Right renal pelvis (tissue), 4 donors: ENCODE measurements at regions not wholly inside any gene's neighbourhood (a gene's known extent, or its start where the extent isn't known, plus 50 kb on each side); places are given as distances from the start of the nearest gene placed in this dataset.
"Not testable (repeated sequence)": the region's sequence is repeated elsewhere in the genome, so short reads cannot be mapped to it uniquely, and the experiment has no call there.

Experiments
- DNase-seq, 4 donors: peaks; one replicate each; pipeline ENCODE4 v3.0.0-alpha.2; 2013; ENCODE audit warnings: low read depth in 4 of 4, low spot score in 3 of 4, missing footprints in 1 of 4

DNA sequence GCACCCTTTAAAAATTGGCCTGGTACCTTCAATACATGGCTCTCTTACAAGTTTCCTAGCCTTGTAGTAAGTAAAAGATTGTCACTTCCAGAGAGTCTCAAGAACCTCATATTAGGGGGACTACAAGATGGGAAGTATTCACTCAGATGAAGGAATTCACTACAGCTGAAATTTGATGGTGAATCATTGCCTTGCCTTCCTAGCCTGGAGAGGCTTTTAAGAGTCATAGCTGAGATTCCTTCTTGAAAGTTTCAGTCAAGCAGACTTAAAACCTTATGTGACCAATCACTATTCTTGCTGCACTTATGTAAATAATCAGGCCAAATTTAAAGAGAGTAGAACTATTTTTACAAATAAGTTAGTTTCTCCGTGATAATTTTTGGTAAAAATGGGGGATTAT is 451.6 kb downstream of the TRHDE start:
- DNase-seq: no peak

DNA sequence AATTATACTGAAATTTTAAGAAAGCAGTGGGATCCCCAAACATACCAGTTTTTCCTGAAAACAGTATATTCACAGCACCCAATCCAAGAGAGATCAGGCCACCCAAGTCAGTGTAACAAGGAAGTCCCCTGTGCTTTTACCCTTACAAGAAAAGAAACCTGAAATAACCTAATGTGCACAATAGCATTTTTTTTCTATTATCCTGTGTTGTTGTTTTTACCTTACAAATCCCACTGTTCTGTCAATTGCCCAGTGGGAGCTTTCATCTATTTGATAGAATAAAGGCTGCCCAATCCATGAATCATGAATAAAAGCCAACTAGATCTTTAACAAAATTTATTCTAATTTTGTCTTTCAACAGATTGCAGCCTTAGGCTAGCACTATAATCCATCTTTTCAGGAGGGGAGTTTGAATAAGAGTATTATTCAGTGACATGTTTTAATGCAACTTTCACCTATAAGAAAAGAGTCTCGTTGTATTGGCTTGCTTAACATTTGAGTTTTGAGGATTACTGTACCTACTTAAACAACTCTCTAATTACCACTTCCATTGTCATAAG is 457.4 kb downstream of the TRHDE start:
- DNase-seq: no peak

DNA sequence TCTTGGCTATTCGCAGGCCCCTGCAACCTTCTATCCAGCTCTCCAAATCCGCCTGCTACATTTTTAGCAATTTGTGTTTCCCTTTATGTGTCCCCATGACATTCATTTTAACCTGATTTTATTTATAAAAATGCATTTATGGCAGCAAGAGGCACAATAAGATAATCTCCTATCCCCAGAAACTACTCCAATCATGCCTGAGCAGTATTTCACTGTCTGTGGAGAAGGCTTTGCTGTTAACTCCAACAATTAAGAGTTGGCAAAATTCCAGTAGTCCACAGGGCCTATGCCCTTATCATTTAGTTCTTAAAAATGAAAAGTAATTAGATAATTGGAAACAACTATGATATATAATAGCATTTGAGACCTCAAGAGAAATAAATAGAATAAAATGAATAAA is 462.4 kb downstream of the TRHDE start:
- no peak for DNase-seq

DNA sequence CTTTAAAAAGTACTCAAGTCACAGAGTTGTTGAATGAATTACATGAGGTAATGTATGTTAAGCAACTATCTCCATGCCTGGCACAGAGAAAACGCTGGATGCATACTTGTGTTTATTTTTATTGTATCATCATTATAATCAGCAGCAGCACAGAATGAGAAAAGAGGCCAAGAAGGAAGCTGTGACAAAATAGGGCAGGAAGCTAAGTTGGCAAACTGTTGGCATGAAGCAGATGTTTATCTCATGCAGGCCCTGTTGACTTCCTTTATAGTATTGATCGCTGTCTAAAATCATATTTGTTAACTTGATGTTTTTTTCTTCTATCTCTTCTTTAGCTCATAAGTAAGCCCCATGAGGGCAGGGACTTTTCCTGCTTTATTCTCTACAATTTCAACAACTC is 466.6 kb downstream of the TRHDE start:
- DNase-seq: no peak

DNA sequence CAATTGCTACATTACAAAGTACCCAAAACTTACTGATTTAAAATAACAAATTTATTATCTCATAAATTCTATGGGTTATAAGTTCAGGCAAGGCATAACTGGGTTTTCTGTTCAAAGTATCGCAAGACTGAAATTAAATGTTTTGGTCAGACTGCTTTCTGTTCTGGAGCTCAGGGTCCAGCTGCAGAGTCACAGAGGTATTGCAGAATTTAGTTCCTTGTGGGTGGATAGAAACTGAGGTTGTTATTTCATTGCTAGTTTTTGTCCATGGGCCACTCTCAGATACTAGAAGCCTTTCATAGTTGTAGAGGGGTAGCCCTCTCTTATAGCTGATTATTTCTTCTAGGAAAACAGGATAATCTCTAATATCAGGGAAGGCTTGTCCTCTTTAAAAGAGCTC is 467.9 kb downstream of the TRHDE start:
- no peak for DNase-seq

DNA sequence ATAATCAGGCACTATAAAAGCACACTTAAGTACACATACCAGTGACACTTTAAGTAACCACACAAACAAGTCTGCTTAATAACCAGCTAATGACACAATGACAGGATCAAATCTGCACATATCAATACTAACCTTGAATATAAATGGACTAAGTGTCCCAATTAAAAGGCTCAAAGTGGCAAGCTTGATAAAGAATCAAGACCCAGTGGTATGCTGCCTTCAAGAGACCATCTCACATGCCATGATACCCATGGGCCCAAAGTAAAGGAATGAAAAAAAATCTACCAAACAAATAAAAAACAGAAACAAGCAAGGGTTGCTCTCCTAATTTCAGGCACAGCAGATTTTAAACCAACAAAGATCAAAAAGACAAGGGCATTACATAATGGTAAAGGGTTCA is 470.4 kb downstream of the TRHDE start:
- DNase-seq: no peak

DNA sequence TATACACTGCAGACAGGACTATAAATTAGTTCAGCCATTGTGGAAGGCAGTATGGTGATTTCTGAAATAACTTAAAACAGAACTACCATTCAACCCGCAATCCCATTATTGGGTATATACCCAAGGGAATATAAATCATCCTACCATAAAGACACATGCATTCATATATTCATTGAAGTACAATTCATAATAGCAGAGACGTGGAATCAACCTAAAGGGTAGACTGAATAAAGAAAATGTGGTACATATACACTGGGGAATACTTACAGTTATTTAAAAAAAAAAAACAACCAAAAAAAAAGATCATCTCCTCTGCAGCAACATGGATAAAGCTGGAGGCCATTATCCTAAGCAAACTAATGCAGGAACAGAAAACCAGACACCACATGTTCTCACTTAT is 473.9 kb downstream of the TRHDE start:
- no peak for DNase-seq

DNA sequence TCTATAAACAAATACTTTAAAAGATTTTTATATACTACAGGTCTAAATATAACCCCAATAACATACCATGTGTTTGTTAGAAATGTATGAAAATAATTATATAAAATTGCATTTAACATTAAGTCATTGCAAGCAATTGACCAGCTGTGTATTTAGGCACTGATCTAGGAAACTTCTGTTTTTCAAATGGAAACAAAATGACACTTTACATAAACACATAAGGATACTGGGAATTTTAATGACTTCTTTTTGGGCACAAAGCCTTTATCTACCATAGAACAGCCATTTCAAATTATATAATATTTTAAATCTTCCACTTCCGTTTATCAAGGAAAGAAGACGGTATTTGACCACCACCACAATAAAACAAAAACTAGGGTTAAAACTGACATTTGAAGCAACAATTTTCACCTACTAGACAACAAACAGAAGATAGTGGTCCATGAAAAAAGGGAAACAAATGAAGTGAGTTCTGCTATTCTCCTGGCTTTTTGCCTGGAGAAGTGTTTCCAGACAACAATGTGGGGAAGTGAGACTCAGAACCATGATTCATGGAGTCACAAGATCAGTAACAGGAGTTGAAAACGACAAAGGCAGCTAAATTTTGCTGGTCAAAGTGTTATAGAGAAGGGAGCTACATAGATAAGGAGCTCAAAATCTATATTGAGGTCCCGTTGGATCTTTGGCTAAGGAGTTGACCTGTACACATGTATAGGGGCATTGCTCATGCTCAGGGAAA is 475.1 kb downstream of the TRHDE start:
- no peak for DNase-seq

DNA sequence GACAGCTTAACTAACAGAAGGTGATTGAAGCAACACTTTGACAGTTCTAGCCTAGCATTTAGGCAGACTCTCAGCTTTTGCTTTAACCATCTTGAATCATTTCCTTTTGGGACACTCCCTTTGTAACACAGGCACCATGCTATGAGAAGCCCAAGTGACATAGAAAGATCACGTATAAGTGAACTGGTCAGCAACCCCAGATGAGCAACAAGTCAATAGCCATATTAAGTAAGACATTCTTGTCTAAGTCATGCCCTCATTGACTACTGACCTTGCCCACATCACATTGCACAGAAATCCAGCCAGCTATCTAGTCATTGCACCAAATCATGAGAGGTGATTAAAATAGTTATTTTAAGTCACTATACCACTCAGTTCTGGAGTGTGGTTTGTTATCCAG is 476.8 kb downstream of the TRHDE start:
- no peak for DNase-seq

DNA sequence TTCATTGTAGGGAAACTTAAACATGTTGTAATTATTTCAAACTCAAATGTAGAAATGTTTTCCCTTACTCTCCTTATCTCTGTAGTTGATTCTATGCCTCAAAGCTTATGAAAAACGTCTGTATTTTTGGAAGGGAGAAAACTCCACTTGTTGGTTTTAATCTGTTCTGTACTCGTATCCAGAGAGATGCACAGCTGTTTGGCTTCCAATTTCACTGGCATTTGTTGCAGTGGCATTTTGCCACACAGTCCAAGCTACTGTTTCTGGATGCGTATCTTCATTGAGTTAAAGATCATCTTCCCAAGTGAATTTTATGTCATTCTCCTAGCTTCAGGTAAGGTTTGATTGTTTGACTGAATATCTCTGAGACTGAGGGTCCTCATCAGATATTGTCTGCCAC is 481.4 kb downstream of the TRHDE start:
- DNase-seq: no peak

DNA sequence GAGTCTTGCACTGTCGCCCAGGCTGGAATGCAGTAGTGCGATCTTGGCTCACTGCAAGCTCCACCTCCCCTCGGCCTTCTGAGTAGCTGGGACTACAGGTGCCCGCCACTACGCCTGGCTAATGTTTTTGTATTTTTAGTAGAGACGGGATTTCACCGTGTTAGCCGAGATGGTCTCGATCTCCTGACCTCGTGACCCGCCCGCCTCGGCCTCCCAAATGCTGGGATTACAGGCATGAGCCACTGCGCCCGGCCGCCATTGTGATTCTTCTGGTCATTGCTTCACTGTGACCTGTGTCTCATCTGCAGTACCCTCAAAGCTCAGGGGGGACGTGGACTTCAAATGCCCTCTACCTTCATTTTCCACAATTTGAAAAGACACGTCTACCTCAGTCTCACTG is 481.9 kb downstream of the TRHDE start:
- not testable (repeated sequence) for DNase-seq

DNA sequence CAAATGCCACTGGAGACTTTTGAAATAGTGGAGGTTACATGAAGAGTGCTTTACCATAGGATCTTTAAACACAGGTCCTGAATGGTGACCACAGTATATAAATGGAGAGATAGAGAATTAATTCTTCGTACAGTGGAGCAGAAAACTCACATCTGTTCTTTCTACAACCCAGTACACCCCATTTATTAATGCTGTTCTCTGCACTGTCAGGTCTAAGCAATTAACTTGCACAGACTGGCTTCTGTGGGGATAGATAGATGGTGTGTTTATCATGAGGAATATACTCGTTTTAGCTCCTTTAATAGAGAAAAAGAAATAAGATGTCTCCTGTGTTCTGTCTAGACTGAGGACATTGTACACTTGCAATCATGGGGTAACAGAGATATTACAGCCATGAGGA is 494.3 kb downstream of the TRHDE start:
- no peak for DNase-seq

DNA sequence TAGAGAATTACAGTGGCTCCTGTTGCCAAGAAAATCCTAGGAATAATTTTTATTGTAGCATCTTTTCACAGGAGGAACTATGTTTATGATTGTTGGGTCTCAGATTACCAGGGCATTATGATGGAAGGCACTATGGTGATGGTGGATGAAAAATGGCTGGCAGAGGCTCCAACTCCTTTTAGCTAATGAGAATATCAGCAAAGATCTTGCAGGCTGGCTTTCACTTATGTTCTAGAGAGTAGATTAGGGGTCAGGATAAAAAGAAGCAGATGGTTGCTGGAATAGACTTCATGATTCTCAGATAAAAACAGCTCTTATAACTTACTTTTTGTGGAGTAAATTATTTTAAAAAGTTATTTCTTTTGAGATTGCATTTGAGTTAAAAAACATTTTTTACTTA is 501.9 kb downstream of the TRHDE start:
- no peak for DNase-seq

DNA sequence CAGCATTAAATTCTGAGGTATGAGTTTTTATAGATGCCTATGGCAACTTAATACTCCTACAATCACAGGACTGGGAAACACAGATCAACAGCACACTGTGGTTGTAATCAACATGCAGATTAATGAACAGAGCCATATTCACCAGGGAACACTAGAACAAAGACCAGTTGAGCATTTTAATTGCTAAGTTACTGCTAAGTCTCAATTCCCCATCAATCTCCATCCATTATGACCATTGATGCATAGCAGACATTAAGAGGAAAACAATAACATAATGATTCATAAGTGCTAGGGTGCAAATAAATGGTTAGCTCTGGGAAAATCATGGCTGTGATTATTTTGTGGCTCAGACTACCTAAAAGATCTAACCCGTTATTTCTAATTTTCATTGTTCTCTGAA is 505.6 kb downstream of the TRHDE start:
- no peak for DNase-seq

DNA sequence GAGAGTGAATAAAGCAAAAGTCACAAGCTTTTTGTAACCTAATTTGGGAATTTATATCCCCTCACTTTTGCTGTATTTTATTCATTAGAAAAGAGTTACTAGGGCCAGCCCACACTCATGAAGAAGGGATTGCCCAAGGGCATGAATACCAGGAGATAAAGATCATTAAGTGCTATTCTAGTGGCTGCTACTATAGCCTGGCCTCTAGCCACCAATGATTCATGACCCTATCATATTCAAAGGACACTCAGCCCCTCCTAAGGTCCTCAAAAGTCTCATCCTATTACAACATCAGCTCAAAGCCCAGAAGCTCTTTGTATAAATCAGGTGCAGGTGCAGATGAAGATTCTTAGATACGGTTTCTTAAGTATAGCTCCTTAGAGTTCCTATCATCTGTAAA is 518.1 kb downstream of the TRHDE start:
- no peak for DNase-seq

DNA sequence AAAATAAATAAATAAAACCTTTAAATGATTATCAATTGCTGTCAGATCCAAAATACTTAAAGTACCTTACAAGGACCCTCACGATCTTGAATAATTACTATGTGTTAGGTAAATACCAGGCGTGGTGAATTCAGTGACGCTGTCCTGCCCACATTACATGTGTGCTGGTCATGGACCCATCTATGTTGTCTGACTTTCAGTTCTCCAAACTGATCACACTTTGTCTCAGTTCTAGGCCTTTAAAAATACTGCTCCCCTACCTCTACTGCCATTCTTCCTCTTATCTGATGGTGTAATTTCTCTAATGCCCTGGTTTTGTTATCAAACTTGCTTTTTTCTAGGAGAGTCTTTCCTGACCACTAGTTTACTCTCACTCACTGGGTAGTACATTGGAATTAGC is 520.7 kb downstream of the TRHDE start:
- DNase-seq: no peak

DNA sequence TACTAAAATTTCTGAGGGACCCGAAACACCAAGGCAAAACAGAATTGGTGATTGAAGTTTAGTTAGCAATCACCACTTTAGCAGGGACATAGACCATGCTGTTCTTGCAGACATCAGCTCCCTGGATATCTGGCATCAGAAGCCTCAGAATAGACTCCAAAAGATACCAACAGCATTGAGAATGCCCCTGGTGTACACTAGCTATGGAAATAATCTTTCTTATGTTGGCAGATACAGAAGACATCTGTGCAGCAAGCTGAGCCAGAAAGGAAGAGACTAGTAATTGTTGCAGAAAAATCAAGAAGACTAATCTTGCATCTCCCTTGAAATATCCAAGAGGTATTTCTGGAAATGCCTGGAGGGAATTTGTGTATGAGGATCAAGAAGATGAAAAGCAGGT is 521.6 kb downstream of the TRHDE start:
- no peak for DNase-seq

DNA sequence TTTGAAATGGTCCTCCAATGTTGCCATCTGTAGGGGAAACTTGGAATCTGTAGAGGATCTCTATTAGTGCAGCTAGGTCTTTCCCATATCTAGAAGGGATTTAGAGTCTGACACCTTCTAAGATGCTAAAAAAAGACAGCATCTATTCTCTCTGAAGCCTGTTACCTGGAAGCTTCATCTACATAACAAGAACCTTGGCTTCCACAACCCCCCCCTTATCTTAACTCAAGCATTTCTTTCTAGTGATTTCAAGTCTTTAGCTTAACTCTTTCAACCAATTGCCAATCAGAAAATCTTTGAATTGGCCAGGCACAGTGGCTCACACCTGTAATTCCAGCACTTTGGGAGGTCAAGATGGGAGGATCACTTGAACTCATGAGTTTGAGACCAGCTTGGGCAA is 543.3 kb downstream of the TRHDE start:
- DNase-seq: no peak

DNA sequence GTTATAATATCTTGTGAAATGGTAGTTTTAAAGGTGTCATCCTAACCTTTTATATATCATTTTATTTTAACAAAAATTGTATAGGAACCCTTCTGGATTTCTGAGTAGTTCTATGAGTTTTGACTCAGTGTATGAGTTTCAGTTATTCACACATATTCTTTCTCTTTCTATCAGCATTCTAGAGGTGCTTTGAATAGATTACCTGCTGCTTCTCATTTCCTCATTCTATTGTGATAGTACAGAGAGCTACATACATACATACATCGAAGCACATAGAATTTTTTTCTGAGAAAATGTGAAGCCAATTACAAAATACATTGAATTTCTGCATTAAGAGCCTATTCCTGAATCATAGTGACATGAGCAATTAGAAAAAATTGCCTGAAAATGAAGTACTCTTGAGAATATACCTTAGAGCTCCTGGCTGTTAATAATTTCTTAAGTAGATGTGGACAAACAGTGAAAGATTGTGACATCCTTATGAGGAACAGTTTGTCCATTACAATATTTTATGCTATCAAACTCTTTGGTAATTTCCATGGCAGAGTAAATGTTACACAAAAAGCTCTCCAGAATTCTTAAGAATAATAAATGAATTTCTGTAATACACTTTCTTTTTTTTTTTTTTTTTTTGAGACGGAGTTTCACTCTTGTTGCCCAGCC is 556.6 kb downstream of the TRHDE start:
- no peak for DNase-seq

DNA sequence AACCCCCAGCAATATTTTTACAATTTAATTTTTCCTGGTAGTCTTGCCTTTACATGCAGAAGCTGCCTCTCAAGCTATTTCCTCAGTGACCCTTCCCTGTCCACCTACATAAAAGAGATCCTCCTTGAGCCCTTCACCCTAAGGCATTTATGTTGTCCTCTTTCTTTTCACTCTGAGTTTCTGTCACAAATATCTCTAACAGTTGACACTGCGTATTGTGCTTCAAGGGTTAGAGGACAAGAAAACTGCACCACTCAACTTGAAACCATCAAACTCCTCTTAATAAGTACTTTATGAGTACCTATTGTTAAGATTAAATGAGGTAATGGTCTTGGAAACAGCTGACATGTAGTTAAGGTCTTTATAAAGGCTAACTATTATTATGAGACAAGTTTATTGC is 557.7 kb downstream of the TRHDE start:
- no peak for DNase-seq

DNA sequence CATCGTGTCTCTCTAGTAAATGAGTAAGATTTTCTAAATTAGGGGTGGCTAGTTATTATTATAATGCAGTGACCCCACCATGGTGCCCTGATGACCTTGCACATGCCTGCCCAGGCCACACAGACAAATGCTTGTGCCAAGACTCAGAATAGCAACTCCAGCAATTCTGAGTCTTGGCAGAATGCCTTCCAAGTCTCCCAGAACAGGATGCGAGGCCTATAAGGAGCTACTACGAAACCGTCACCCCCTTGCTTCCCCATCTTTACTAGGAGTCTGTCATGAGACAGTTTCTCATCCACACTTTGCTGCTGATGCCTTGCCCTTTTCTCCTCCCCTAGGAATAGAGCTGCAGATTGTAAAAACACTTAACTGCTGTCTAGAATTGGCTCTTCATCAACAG is 559.9 kb downstream of the TRHDE start:
- DNase-seq: no peak

DNA sequence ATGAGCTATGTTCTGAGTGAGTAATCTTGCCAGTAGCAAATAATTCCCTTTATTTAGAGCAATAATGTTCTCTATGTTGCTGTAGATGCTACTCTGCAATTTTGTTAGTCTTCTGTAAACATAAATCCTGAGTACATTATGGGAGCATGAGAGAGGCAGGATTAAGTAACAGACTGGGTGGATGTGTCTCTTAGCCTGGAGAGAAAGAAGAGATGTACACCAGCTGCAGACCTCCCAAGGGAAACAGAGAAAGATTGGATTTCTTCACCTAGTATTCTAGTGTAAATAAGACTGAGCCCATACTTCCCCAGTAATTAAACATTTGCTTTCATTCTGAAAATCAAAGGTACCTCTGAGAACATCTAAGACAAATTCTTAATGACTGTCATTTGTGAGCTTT is 564.0 kb downstream of the TRHDE start:
- peak in 1 of 4 donors; percentile 3 for DNase-seq
